SK-N-SH treated with all-trans-retinoic acid at 6 μM for 48 hours (cell line): ENCODE measurements at regions not wholly inside any gene's neighbourhood (a gene's known extent, or its start where the extent isn't known, plus 50 kb on each side); places are given as distances from the start of the nearest gene placed in this dataset.

Experiments
- CREB5 ChIP-seq: fragments of 250-450 bp; sonication (Bioruptor Pico); IDR thresholded peaks from 2 replicates; pipeline ENCODE4 v1.5.1; 2020; ENCODE audit warnings: low read depth, mild to moderate bottlenecking, moderate library complexity
- ESRRG ChIP-seq: fragments of 250-450 bp; sonication (Bioruptor Pico); IDR thresholded peaks from 2 replicates; pipeline ENCODE4 v1.6.1; 2021; ENCODE audit warnings: mild to moderate bottlenecking
- OSR1 ChIP-seq: fragments of 250-450 bp; sonication (Bioruptor Pico); IDR thresholded peaks from 2 replicates; pipeline ENCODE4 v1.8.0; 2022; ENCODE audit warnings: moderate library complexity, mild to moderate bottlenecking, inconsistent platforms
- PATZ1 ChIP-seq: fragments of 250-450 bp; sonication (Bioruptor Pico); IDR thresholded peaks from 2 replicates; pipeline ENCODE4 v1.8.0; 2020; ENCODE audit warnings: mild to moderate bottlenecking, moderate library complexity, borderline replicate concordance
- PPARA ChIP-seq: fragments of 250-450 bp; sonication (Bioruptor Pico); IDR thresholded peaks from 2 replicates; pipeline ENCODE4 v1.5.0; 2020; ENCODE audit warnings: mild to moderate bottlenecking, borderline replicate concordance
- SNAI2 ChIP-seq: fragments of 250-450 bp; sonication (Bioruptor Pico); IDR thresholded peaks from 2 replicates; pipeline ENCODE4 v1.5.0; 2020; ENCODE audit warnings: mild to moderate bottlenecking, moderate library complexity
- TCF4 ChIP-seq: fragments of 250-450 bp; sonication (Bioruptor Pico); IDR thresholded peaks from 2 replicates; pipeline ENCODE4 v1.8.0; 2021; ENCODE audit warnings: mild to moderate bottlenecking, moderate library complexity, borderline replicate concordance

GRCh38 chr2:17065536-17065935 is 399.9 kb upstream of the CYRIA start:
- TF ChIP-seq TCF4 (CRISPR knock-in tag) (no peak), ESRRG (CRISPR knock-in tag) (no peak), PATZ1 (CRISPR knock-in tag) (no peak), CREB5 (no peak), SNAI2 (no peak), OSR1 (CRISPR knock-in tag) (no peak), PPARA (CRISPR knock-in tag) (no peak)
